GM23338 (cell line): ENCODE measurements at regions not wholly inside any gene's neighbourhood (a gene's known extent, or its start where the extent isn't known, plus 50 kb on each side); places are given as distances from the start of the nearest gene placed in this dataset.

Experiments
- ATAC-seq: fragments of 200-7000 bp; cut with Tn5 transposase; 3 replicates; pipeline ENCODE4 v1.9.1; 2020
- DNase-seq: peaks from one replicate; pipeline ENCODE4 v3.0.0-alpha.2; 2015; ENCODE audit warnings: low spot score
- H2AFZ ChIP-seq: fragments of 200-600 bp; sonication (generic); 2 replicates; pipeline ENCODE4 v1.8.0; 2016; ENCODE audit warnings: antibody characterized with exemption, mild to moderate bottlenecking, moderate library complexity
- H3F3A ChIP-seq: fragments of 200-600 bp; sonication (generic); replicated peaks from 2 replicates; pipeline ENCODE4 v1.8.0; 2017; ENCODE audit warnings: antibody characterized with exemption, mixed run types, low read depth
- H3K27ac ChIP-seq: fragments of 200-600 bp; sonication (generic); 2 replicates; pipeline ENCODE4 v1.6.1; 2016; ENCODE audit warnings: low read depth
- H3K27me3 ChIP-seq: fragments of 200-600 bp; sonication (generic); 2 replicates; pipeline ENCODE4 v1.8.0; 2016; ENCODE audit warnings: mild to moderate bottlenecking, mixed run types, moderate library complexity; ENCODE audit not compliant: insufficient read depth
- H3K36me3 ChIP-seq: fragments of 200-600 bp; sonication (generic); 2 replicates; pipeline ENCODE4 v1.8.0; 2016; ENCODE audit warnings: mild to moderate bottlenecking; ENCODE audit not compliant: insufficient read depth
- H3K4me1 ChIP-seq: fragments of 200-600 bp; sonication (generic); 2 replicates; pipeline ENCODE4 v1.8.0; 2016; ENCODE audit warnings: mild to moderate bottlenecking, moderate library complexity; ENCODE audit not compliant: insufficient read depth
- H3K4me2 ChIP-seq: fragments of 200-600 bp; sonication (generic); 2 replicates; pipeline ENCODE4 v1.7.1; 2017; ENCODE audit warnings: mixed run types
- H3K4me3 ChIP-seq: fragments of 200-600 bp; sonication (generic); 2 replicates; pipeline ENCODE4 v1.6.1; 2016; ENCODE audit warnings: mixed run types
- H3K79me2 ChIP-seq: fragments of 200-600 bp; sonication (generic); replicated peaks from 2 replicates; pipeline ENCODE4 v1.8.0; 2017; ENCODE audit warnings: mild to moderate bottlenecking; ENCODE audit not compliant: insufficient read depth
- H3K9me2 ChIP-seq: fragments of 200-600 bp; sonication (generic); 2 replicates; pipeline ENCODE4 v1.8.0; 2017; ENCODE audit not compliant: insufficient read depth
- H4K20me1 ChIP-seq: fragments of 200-600 bp; sonication (generic); replicated peaks from 2 replicates; pipeline ENCODE4 v1.8.0; 2017; ENCODE audit warnings: mild to moderate bottlenecking; ENCODE audit not compliant: insufficient read depth
- H3K27ac Mint-ChIP-seq: 2 replicates; pipeline ENCODE4 v1.8.0; 2020; ENCODE audit warnings: inconsistent platforms, mild to moderate bottlenecking, moderate library complexity, mixed read lengths
- H3K27me3 Mint-ChIP-seq: 3 replicates; pipeline ENCODE4 v1.8.0; 2022; ENCODE audit warnings: low read depth, mild to moderate bottlenecking, moderate library complexity, mixed read lengths, inconsistent platforms; ENCODE audit not compliant: insufficient read depth, poor library complexity
- H3K36me3 Mint-ChIP-seq: 3 replicates; pipeline ENCODE4 v1.8.0; 2021; ENCODE audit warnings: low read depth, mild to moderate bottlenecking, inconsistent platforms, moderate library complexity, mixed read lengths
- H3K4me1 Mint-ChIP-seq: 3 replicates; pipeline ENCODE4 v1.8.0; 2020; ENCODE audit warnings: mild to moderate bottlenecking, inconsistent platforms, mixed read lengths
- H3K4me3 Mint-ChIP-seq: 3 replicates; pipeline ENCODE4 v1.8.0; 2021; ENCODE audit warnings: moderate library complexity, mild to moderate bottlenecking, inconsistent platforms, mixed read lengths
- H3K9me3 Mint-ChIP-seq: 3 replicates; pipeline ENCODE4 v1.8.0; 2020; ENCODE audit warnings: moderate library complexity, mild to moderate bottlenecking, inconsistent platforms, mixed read lengths
- CTCF ChIP-seq, 2 experiments: fragments of 200-600 bp in 1 of 2; sonication (generic) in 1 of 2; conservative IDR thresholded peaks; 2 replicates each; pipeline versions ENCODE4 v1.5.1 to v1.6.1; 2016 to 2017; ENCODE audit warnings: antibody characterized with exemption in 2 of 2, low read depth in 2 of 2, mild to moderate bottlenecking in 2 of 2, moderate library complexity in 1 of 2
- ETS1 ChIP-seq: IDR thresholded peaks from 2 replicates; pipeline ENCODE4 v1.6.1; 2016; ENCODE audit warnings: antibody characterized with exemption
- EZH2 ChIP-seq: fragments of 200-600 bp; sonication (generic); IDR thresholded peaks from one replicate; pipeline ENCODE4 v1.8.0; 2017; ENCODE audit warnings: antibody characterized with exemption, mild to moderate bottlenecking, low read depth; ENCODE audit not compliant: unreplicated experiment
- EZH2phosphoT487 ChIP-seq: fragments of 200-600 bp; sonication (generic); IDR thresholded peaks from one replicate; pipeline ENCODE4 v1.8.1; 2018; ENCODE audit warnings: antibody characterized with exemption; ENCODE audit not compliant: unreplicated experiment
- NANOG ChIP-seq: IDR thresholded peaks from 2 replicates; pipeline ENCODE4 v1.6.1; 2016; ENCODE audit warnings: antibody characterized with exemption, borderline replicate concordance
- POLR2AphosphoS5 ChIP-seq: IDR thresholded peaks from 2 replicates; pipeline ENCODE4 v1.6.1; 2016; ENCODE audit warnings: antibody characterized with exemption, low read depth
- REST ChIP-seq: IDR thresholded peaks from one replicate; pipeline ENCODE4 v1.6.1; 2018; ENCODE audit warnings: antibody characterized with exemption; ENCODE audit not compliant: unreplicated experiment
- STAT1 ChIP-seq: IDR thresholded peaks from one replicate; pipeline ENCODE4 v1.6.1; 2016; ENCODE audit warnings: antibody characterized with exemption; ENCODE audit not compliant: unreplicated experiment
- ZNF462 ChIP-seq: fragments of 250-450 bp; sonication (Bioruptor Pico); IDR thresholded peaks from 2 replicates; pipeline ENCODE4 v1.5.0; 2020; ENCODE audit warnings: mild to moderate bottlenecking, moderate library complexity

- TF ChIP-seq ZNF462 = no peak
- TF ChIP-seq STAT1 = no peak
- no peak for TF ChIP-seq POLR2AphosphoS5
Observed at GRCh38 chr16:62985722-62986121, 949.5 kb upstream of the CDH8 start (continued).

GRCh38 chr16:62978451-62978850 lies 942.2 kb upstream of the CDH8 start:
- no peak overlapping the region for H3K27ac Mint-ChIP-seq
- H3K27me3 Mint-ChIP-seq = no peaks in the 10 kb centered on the region
- DNase-seq = no peak
- no peaks in the 10 kb centered on the region; the same call in 2 of the 3 replicates for H3K4me1 Mint-ChIP-seq
- H3K36me3 ChIP-seq = no peaks in the 10 kb centered on the region
- H3K4me3 ChIP-seq = no peak overlapping the region
- no peak overlapping the region for H3K4me2 ChIP-seq
- no peak overlapping the region for H3K4me3 Mint-ChIP-seq
- no peaks in the 10 kb centered on the region for H3F3A ChIP-seq
- no peaks in the 10 kb centered on the region for H3K79me2 ChIP-seq
- no peaks in the 10 kb centered on the region for H3K4me1 ChIP-seq
- no peak overlapping the region for H3K27ac ChIP-seq
- no peaks in the 10 kb centered on the region for H4K20me1 ChIP-seq
- peaks cover 9% of the 10 kb centered on the region for H3K9me3 Mint-ChIP-seq
- H2AFZ ChIP-seq = no peak overlapping the region
- ATAC-seq = no peak
- peaks cover 3% of the 10 kb centered on the region; the same call in 2 of the 3 replicates for H3K36me3 Mint-ChIP-seq
- no peaks in the 10 kb centered on the region for H3K27me3 ChIP-seq
- H3K9me2 ChIP-seq = no peaks in the 10 kb centered on the region
- TF ChIP-seq EZH2 (no peak), CTCF (conservative IDR thresholded peaks at IDR 0.05; ENCODE audit: low read depth in 2 of 2) (no peak), STAT1 (no peak), ETS1 (no peak), EZH2phosphoT487 (no peak), POLR2AphosphoS5 (no peak), REST (no peak), NANOG (no peak)
